AG08395 (cell line): ENCODE measurements at regions not wholly inside any gene's neighbourhood (a gene's known extent, or its start where the extent isn't known, plus 50 kb on each side); places are given as distances from the start of the nearest gene placed in this dataset.

ENCODE experiments used
- DNase-seq: peaks from one replicate; pipeline ENCODE4 v3.0.0; 2012; ENCODE audit warnings: mixed read lengths, low spot score

- DNase-seq, result peak; percentile 82
Observed at GRCh38 chr10:3852147-3852904, 67.3 kb upstream of the KLF6 start.

- DNase-seq, result peak; percentile 43
Observed at GRCh38 chr10:3850999-3851937, 66.3 kb upstream of the KLF6 start.

- peak; percentile 59 for DNase-seq
Observed at GRCh38 chr10:3848775-3849635, 64.0 kb upstream of the KLF6 start.

GRCh38 chr10:3848005-3848774 lies 63.2 kb upstream of the KLF6 start:
- DNase-seq, result peak; percentile 41

- DNase-seq, result no peak
Observed at GRCh38 chr10:3846736-3847135, 61.7 kb upstream of the KLF6 start.

GRCh38 chr10:3844491-3845025 lies 59.5 kb upstream of the KLF6 start:
- no peak for DNase-seq

GRCh38 chr10:3838460-3839437 lies 53.7 kb upstream of the KLF6 start:
- DNase-seq, result no peak

- no peak for DNase-seq
Observed at GRCh38 chr10:3837647-3838459, 52.8 kb upstream of the KLF6 start.

- DNase-seq, result no peak
Observed at GRCh38 chr10:3836222-3836820, 51.3 kb upstream of the KLF6 start.

GRCh38 chr10:3835770-3836169 lies 50.8 kb upstream of the KLF6 start:
- DNase-seq, result no peak

- DNase-seq, result no peak
Observed at GRCh38 chr10:3834947-3835346, 49.9 kb upstream of the KLF6 start.
